CD14-positive monocyte (primary cell): ENCODE measurements at regions not wholly inside any gene's neighbourhood (a gene's known extent, or its start where the extent isn't known, plus 50 kb on each side); places are given as distances from the start of the nearest gene placed in this dataset.

Experiments
- DNase-seq, 3 donors: peaks; one replicate each; pipeline ENCODE4 v3.0.0-alpha.2; 2011 to 2022
- H2AFZ ChIP-seq: 2 replicates; pipeline ENCODE4 v1.6.0; 2012; ENCODE audit warnings: mild to moderate bottlenecking, low read depth, low read length, inconsistent platforms; ENCODE audit not compliant: insufficient read depth, poor library complexity, severe bottlenecking
- H3K27ac ChIP-seq, 2 donors: 1 replicate in 1 of 2; 2 replicates in 1 of 2; pipeline ENCODE4 v1.5.1; 2012 to 2013; ENCODE audit warnings: low read length in 2 of 2, control low read depth in 1 of 2, inconsistent platforms in 1 of 2, low read depth in 1 of 2, mild to moderate bottlenecking in 1 of 2
- H3K27me3 ChIP-seq, 2 donors: one replicate each; pipeline versions ENCODE4 v1.6.0 to v1.6.1; 2011 to 2013; ENCODE audit warnings: low read length in 2 of 2; ENCODE audit not compliant: control insufficient read depth in 2 of 2, insufficient read depth in 2 of 2
- H3K36me3 ChIP-seq, 2 donors: replicated peaks in 1 of 2; 1 replicate in 1 of 2; 2 replicates in 1 of 2; pipeline versions ENCODE4 v1.5.1 to v1.6.1; 2012 to 2013; ENCODE audit warnings: low read length in 2 of 2, control low read depth in 1 of 2, inconsistent platforms in 1 of 2, mild to moderate bottlenecking in 1 of 2; ENCODE audit not compliant: insufficient read depth in 2 of 2, control insufficient read depth in 1 of 2
- H3K4me1 ChIP-seq, 2 donors: 1 replicate in 1 of 2; 2 replicates in 1 of 2; pipeline versions ENCODE4 v1.5.1 to v1.6.1; 2012 to 2013; ENCODE audit warnings: low read length in 2 of 2, control low read depth in 1 of 2, inconsistent platforms in 1 of 2, mild to moderate bottlenecking in 1 of 2, moderate library complexity in 1 of 2; ENCODE audit not compliant: insufficient read depth in 2 of 2, control insufficient read depth in 1 of 2
- H3K4me2 ChIP-seq: replicated peaks from 2 replicates; pipeline ENCODE3; 2012; ENCODE audit warnings: low read length, moderate library complexity, mild to moderate bottlenecking; ENCODE audit not compliant: poor library complexity, severe bottlenecking; ENCODE audit errors: extremely low read depth
- H3K4me3 ChIP-seq, 3 experiments: fragments of 200-600 bp in 1 of 3; sonication (generic) in 1 of 3; replicated peaks in 1 of 3; 1 replicate in 2 of 3; 2 replicates in 1 of 3; pipeline ENCODE4 v1.5.1; 2011 to 2013; ENCODE audit warnings: low read length in 3 of 3, mild to moderate bottlenecking in 3 of 3, control low read depth in 2 of 3, low read depth in 2 of 3, inconsistent platforms in 1 of 3, moderate library complexity in 1 of 3
- H3K79me2 ChIP-seq: 2 replicates; pipeline ENCODE4 v1.6.0; 2012; ENCODE audit warnings: mild to moderate bottlenecking, control low read depth, inconsistent platforms, low read length, moderate library complexity; ENCODE audit not compliant: insufficient read depth
- H3K9ac ChIP-seq: 2 replicates; pipeline ENCODE4 v1.6.0; 2017; ENCODE audit warnings: low read length, mild to moderate bottlenecking; ENCODE audit not compliant: insufficient read depth, poor library complexity, severe bottlenecking
- H3K9me3 ChIP-seq, 2 donors: replicated peaks in 1 of 2; 1 replicate in 1 of 2; 2 replicates in 1 of 2; pipeline versions ENCODE4 v1.5.1 to v1.6.1; 2012 to 2013; ENCODE audit warnings: low read length in 2 of 2, control low read depth in 1 of 2; ENCODE audit not compliant: control insufficient read depth in 1 of 2, insufficient read depth in 1 of 2
- H4K20me1 ChIP-seq: 2 replicates; pipeline ENCODE4 v1.6.0; 2012; ENCODE audit warnings: mild to moderate bottlenecking, low read length, control low read depth, moderate library complexity; ENCODE audit not compliant: insufficient read depth
- H3K27ac Mint-ChIP-seq, 7 donors: one replicate each; pipeline ENCODE4 v1.8.0; 2020; ENCODE audit warnings: mild to moderate bottlenecking in 7 of 7, mixed read lengths in 7 of 7, moderate library complexity in 6 of 7, inconsistent platforms in 2 of 7
- H3K27me3 Mint-ChIP-seq, 3 donors: one replicate each; pipeline ENCODE4 v1.8.0; 2021 to 2022; ENCODE audit warnings: low read depth in 3 of 3, mild to moderate bottlenecking in 3 of 3, mixed read lengths in 3 of 3, moderate library complexity in 3 of 3, inconsistent platforms in 1 of 3
- H3K36me3 Mint-ChIP-seq, 2 donors: one replicate each; pipeline ENCODE4 v1.8.0; 2020; ENCODE audit warnings: mixed read lengths in 2 of 2, inconsistent platforms in 1 of 2, mild to moderate bottlenecking in 1 of 2
- H3K4me1 Mint-ChIP-seq: one replicate; pipeline ENCODE4 v1.8.0; 2020; ENCODE audit warnings: mild to moderate bottlenecking, mixed read lengths
- H3K4me3 Mint-ChIP-seq, 2 donors: one replicate each; pipeline ENCODE4 v1.8.0; 2020; ENCODE audit warnings: mild to moderate bottlenecking in 2 of 2, mixed read lengths in 2 of 2, moderate library complexity in 1 of 2
- H3K9me3 Mint-ChIP-seq, 7 donors: one replicate each; pipeline ENCODE4 v1.8.0; 2020 to 2022; ENCODE audit warnings: mixed read lengths in 7 of 7, mild to moderate bottlenecking in 6 of 7, moderate library complexity in 6 of 7, inconsistent platforms in 2 of 7
- WGBS: methylation state at CpG from one replicate; pipeline ENCODE4 v1.1.5; 2013; ENCODE audit warnings: missing lambda C conversion rate; ENCODE audit not compliant: insufficient coverage; 5-methylcytosine and 5-hydroxymethylcytosine counted together
- intact Hi-C, 2 donors: fragments of 100-400 bp; cut with micrococcal nuclease; formaldehyde crosslinking; loops; one replicate each; pipeline versions ENCODE4 v1.15.0 to v1.15.1; 2023
- TF ChIP-seq, protein P1 (sequence below): fragments of 200-600 bp; IDR thresholded peaks from one replicate; pipeline ENCODE4 v1.8.0; 2022; ENCODE audit warnings: antibody characterized with exemption, mild to moderate bottlenecking

DNA sequence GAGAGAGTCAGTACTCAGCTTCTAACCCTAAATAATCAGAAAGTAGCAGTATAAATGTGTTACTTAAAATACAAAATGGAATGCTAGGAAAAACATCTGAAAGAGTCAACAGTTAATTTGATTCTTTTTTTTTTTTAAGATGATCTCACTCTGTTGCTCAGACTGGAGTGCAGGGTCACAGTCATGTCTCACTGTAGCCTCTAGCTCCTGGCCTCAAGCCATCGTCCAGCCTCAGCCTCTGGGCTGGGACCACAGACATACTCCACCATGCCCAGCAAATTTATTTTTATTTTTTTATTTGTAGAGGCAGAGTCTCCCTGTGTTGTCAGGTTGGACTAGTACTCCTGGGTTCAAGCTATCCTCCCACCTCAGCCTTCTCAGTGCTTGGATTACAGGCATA, 424.9 kb downstream of the IRX2 start:
- H3K36me3 ChIP-seq: no peaks in the 10 kb centered on the region
- intact Hi-C loops: no loop called here
- H4K20me1 ChIP-seq: no peaks in the 10 kb centered on the region
- no peak overlapping the region for H3K4me2 ChIP-seq
- no peak overlapping the region for H3K27ac ChIP-seq
- Mint-ChIP-seq H3K27me3 (no peaks in the 10 kb centered on the region), H3K4me1 (no peaks in the 10 kb centered on the region), H3K4me3 (no peak overlapping the region), H3K9me3 (peaks cover 8 to 25% (median 14%) of the 10 kb centered on the region in 7 donors), H3K27ac (no peak overlapping the region), H3K36me3 (no peaks in the 10 kb centered on the region)
- WGBS: no CpG with 5 or more reads among the region's 1 CpG
- no peaks in the 10 kb centered on the region for H3K79me2 ChIP-seq
- H3K9me3 ChIP-seq: peaks cover 22 to 39% of the 10 kb centered on the region in 2 donors
- no peak overlapping the region for H3K9ac ChIP-seq
- no peak for DNase-seq
- no peak overlapping the region for H2AFZ ChIP-seq
- TF ChIP-seq, protein P1, sequence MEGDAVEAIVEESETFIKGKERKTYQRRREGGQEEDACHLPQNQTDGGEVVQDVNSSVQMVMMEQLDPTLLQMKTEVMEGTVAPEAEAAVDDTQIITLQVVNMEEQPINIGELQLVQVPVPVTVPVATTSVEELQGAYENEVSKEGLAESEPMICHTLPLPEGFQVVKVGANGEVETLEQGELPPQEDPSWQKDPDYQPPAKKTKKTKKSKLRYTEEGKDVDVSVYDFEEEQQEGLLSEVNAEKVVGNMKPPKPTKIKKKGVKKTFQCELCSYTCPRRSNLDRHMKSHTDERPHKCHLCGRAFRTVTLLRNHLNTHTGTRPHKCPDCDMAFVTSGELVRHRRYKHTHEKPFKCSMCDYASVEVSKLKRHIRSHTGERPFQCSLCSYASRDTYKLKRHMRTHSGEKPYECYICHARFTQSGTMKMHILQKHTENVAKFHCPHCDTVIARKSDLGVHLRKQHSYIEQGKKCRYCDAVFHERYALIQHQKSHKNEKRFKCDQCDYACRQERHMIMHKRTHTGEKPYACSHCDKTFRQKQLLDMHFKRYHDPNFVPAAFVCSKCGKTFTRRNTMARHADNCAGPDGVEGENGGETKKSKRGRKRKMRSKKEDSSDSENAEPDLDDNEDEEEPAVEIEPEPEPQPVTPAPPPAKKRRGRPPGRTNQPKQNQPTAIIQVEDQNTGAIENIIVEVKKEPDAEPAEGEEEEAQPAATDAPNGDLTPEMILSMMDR: no peak
- H3K4me3 ChIP-seq: no peak overlapping the region
- no peaks in the 10 kb centered on the region for H3K27me3 ChIP-seq
- no peaks in the 10 kb centered on the region for H3K4me1 ChIP-seq

DNA sequence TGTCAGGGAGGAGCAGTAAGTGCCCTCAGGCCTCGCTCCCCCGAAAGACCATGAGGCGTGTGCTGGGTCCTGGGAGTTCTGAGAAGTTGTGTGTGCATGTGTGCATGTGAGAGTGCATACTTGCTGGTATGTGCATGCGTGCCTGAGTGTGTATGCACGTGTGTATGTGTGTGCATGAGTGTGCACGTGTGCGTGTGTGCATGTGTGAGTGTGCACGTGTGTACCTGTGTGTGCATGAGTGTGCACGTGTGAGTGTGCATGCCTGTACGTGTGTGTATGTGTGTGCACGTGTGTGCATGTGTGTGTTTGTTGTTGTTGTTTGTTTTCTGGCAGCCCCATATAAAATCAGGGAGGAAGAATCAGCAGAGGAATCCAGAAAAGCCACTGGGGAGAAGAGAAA, 426.7 kb downstream of the IRX2 start:
- no peaks in the 10 kb centered on the region for H4K20me1 ChIP-seq
- H3K4me3 Mint-ChIP-seq: no peak overlapping the region
- no peak for DNase-seq
- no peaks in the 10 kb centered on the region for H3K27me3 ChIP-seq
- WGBS: 82% methylated on average over 11 of the region's 11 CpGs
- peaks cover 22 to 25% of the 10 kb centered on the region in 2 donors for H3K9me3 ChIP-seq
- H3K4me2 ChIP-seq: no peak overlapping the region
- H3K36me3 ChIP-seq: no peaks in the 10 kb centered on the region
- no peak overlapping the region for H3K27ac Mint-ChIP-seq
- no peak overlapping the region for H3K4me3 ChIP-seq
- intact Hi-C loops: no loop called here
- H2AFZ ChIP-seq: no peak overlapping the region
- H3K79me2 ChIP-seq: no peaks in the 10 kb centered on the region
- H3K36me3 Mint-ChIP-seq: no peaks in the 10 kb centered on the region
- no peaks in the 10 kb centered on the region for H3K4me1 ChIP-seq
- H3K9me3 Mint-ChIP-seq: peaks cover 8 to 27% (median 11%) of the 10 kb centered on the region in 7 donors
- TF ChIP-seq, protein P1: no peak
- H3K4me1 Mint-ChIP-seq: no peaks in the 10 kb centered on the region
- H3K9ac ChIP-seq: no peak overlapping the region
- no peak overlapping the region for H3K27ac ChIP-seq
- no peaks in the 10 kb centered on the region for H3K27me3 Mint-ChIP-seq
